Neural cell (in vitro differentiated cells): ENCODE measurements at regions not wholly inside any gene's neighbourhood (a gene's known extent, or its start where the extent isn't known, plus 50 kb on each side); places are given as distances from the start of the nearest gene placed in this dataset.

Experiments used
- EP300 ChIP-seq: fragments of 450-650 bp; conservative IDR thresholded peaks from 2 replicates; pipeline ENCODE4 v1.6.1; 2014; ENCODE audit warnings: antibody characterized with exemption, mild to moderate bottlenecking, moderate library complexity; ENCODE audit not compliant: poor library complexity, severe bottlenecking
- TF ChIP-seq, protein P1 (sequence below): fragments of 450-650 bp; IDR thresholded peaks from 2 replicates; pipeline ENCODE4 v1.5.1; 2014; ENCODE audit warnings: antibody characterized with exemption, mild to moderate bottlenecking, moderate library complexity; ENCODE audit not compliant: poor library complexity, severe bottlenecking

DNA sequence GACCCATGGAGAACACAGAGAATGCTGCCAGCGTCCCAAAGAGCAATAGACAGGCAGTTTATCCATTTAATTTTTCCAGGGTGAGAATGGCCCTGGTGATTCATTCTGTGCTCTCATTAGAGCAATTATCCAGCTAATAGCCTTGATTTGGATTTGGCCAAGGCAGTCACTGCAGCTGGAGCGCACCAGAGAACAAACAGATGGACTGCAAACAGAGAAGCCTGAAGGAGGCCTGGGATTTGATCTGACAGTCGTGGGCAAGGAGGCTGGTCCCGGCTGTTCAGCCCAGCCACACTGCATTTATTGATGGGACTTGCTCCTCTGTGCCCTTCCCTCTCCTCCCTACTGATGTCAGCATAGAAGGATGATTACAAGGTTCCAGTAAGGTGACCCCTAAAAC lies 353.9 kb upstream of the C1orf174 start:
- TF ChIP-seq, protein P1, sequence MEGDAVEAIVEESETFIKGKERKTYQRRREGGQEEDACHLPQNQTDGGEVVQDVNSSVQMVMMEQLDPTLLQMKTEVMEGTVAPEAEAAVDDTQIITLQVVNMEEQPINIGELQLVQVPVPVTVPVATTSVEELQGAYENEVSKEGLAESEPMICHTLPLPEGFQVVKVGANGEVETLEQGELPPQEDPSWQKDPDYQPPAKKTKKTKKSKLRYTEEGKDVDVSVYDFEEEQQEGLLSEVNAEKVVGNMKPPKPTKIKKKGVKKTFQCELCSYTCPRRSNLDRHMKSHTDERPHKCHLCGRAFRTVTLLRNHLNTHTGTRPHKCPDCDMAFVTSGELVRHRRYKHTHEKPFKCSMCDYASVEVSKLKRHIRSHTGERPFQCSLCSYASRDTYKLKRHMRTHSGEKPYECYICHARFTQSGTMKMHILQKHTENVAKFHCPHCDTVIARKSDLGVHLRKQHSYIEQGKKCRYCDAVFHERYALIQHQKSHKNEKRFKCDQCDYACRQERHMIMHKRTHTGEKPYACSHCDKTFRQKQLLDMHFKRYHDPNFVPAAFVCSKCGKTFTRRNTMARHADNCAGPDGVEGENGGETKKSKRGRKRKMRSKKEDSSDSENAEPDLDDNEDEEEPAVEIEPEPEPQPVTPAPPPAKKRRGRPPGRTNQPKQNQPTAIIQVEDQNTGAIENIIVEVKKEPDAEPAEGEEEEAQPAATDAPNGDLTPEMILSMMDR, result no peak
- TF ChIP-seq EP300, result no peak
